ENCODE measurements at regions not wholly inside any gene's neighbourhood (a gene's known extent, or its start where the extent isn't known, plus 50 kb on each side); places are given as distances from the start of the nearest gene placed in this dataset.
"Not testable (repeated sequence)": the region's sequence is repeated elsewhere in the genome, so short reads cannot be mapped to it uniquely, and the experiment has no call there.

- no peak overlapping the region for H3K4me3 ChIP-seq (ENCODE audit: low read depth, low read length)
- no peak for TF ChIP-seq CTCF (conservative IDR thresholded peaks at IDR 0.05; ENCODE audit: low read depth, low read length)
- no peak for DNase-seq (ENCODE audit: low read depth)
These were observed 262.4 kb downstream of the MID1IP1 start for GRCh38 chrX:39063702-39064101.

- H3K4me3 ChIP-seq (ENCODE audit: low read depth, low read length), result no peak overlapping the region
- no peak for DNase-seq (ENCODE audit: low read depth)
- no peak for TF ChIP-seq CTCF (conservative IDR thresholded peaks at IDR 0.05; ENCODE audit: low read depth, low read length)
These were observed 264.0 kb downstream of the MID1IP1 start for GRCh38 chrX:39065051-39065871.

- no peak for TF ChIP-seq CTCF (conservative IDR thresholded peaks at IDR 0.05; ENCODE audit: low read depth, low read length)
- no peak for DNase-seq (ENCODE audit: low read depth)
- H3K4me3 ChIP-seq (ENCODE audit: low read depth, low read length), result no peak overlapping the region
These were observed 266.6 kb downstream of the MID1IP1 start for GRCh38 chrX:39067866-39068265.

GRCh38 chrX:39068634-39069033 is 267.4 kb downstream of the MID1IP1 start:
- DNase-seq (ENCODE audit: low read depth); H3K4me3 ChIP-seq (ENCODE audit: low read depth, low read length): not testable (repeated sequence)

GRCh38 chrX:39070009-39070408 is 268.8 kb downstream of the MID1IP1 start:
- no peak for TF ChIP-seq CTCF (conservative IDR thresholded peaks at IDR 0.05; ENCODE audit: low read depth, low read length)
- no peak overlapping the region for H3K4me3 ChIP-seq (ENCODE audit: low read depth, low read length)

GRCh38 chrX:39073131-39073530 is 271.9 kb downstream of the MID1IP1 start:
- no peak for TF ChIP-seq CTCF (conservative IDR thresholded peaks at IDR 0.05; ENCODE audit: low read depth, low read length)
- no peak overlapping the region for H3K4me3 ChIP-seq (ENCODE audit: low read depth, low read length)
- DNase-seq (ENCODE audit: low read depth), result no peak

More at GRCh38 chrX:39070009-39070408, 268.8 kb downstream of the MID1IP1 start:
- DNase-seq (ENCODE audit: low read depth), result no peak

GRCh38 chrX:39096599-39096998 is 295.3 kb downstream of the MID1IP1 start:
- no peak overlapping the region for H3K4me3 ChIP-seq (ENCODE audit: low read depth, low read length)
- TF ChIP-seq CTCF (conservative IDR thresholded peaks at IDR 0.05; ENCODE audit: low read depth, low read length), result no peak
- DNase-seq (ENCODE audit: low read depth), result no peak
